H1 (cell line): ENCODE measurements at regions not wholly inside any gene's neighbourhood (a gene's known extent, or its start where the extent isn't known, plus 50 kb on each side); places are given as distances from the start of the nearest gene placed in this dataset.

Source experiments
- EP300 ChIP-seq, 2 experiments: IDR thresholded peaks; 1 replicate in 1 of 2; 2 replicates in 1 of 2; pipeline ENCODE4 v1.6.1; 2011 to 2012; ENCODE audit warnings: low read depth in 2 of 2, low read length in 2 of 2, mild to moderate bottlenecking in 2 of 2, borderline replicate concordance in 1 of 2, inconsistent platforms in 1 of 2, moderate library complexity in 1 of 2
- GABPA ChIP-seq: IDR thresholded peaks from 2 replicates; pipeline ENCODE4 v1.6.1; 2011; ENCODE audit warnings: mild to moderate bottlenecking, low read length, moderate library complexity, borderline replicate concordance; ENCODE audit not compliant: insufficient read depth
- POLR2AphosphoS5 ChIP-seq: IDR thresholded peaks from 2 replicates; pipeline ENCODE4 v1.6.1; 2011; ENCODE audit warnings: low read depth, low read length
- RXRA ChIP-seq: IDR thresholded peaks from 2 replicates; pipeline ENCODE4 v1.6.1; 2011; ENCODE audit warnings: low read depth, mild to moderate bottlenecking, low read length, moderate library complexity; ENCODE audit not compliant: insufficient read depth
- TAF1 ChIP-seq: IDR thresholded peaks from 2 replicates; pipeline ENCODE4 v1.6.1; 2011; ENCODE audit warnings: mild to moderate bottlenecking, low read depth, low read length
- ZNF274 ChIP-seq: IDR thresholded peaks from 2 replicates; pipeline ENCODE4 v1.7.0; 2012; ENCODE audit warnings: low read length, borderline replicate concordance; ENCODE audit errors: extremely low read depth
- TF ChIP-seq, protein P1 (sequence below), 3 experiments: IDR thresholded peaks; 1 replicate in 2 of 3; 2 replicates in 1 of 3; pipeline versions ENCODE4 v1.5.1 to v1.6.1; 2011; ENCODE audit warnings: low read length in 3 of 3, mild to moderate bottlenecking in 3 of 3, inconsistent platforms in 2 of 3, low read depth in 1 of 3, moderate library complexity in 1 of 3; ENCODE audit not compliant: insufficient read depth in 1 of 3; ENCODE audit errors: control extremely low read depth in 1 of 3

GRCh38 chr9:135372501-135373008 is 107.0 kb upstream of the PPP1R26 start:
- TF ChIP-seq GABPA (no peak), RXRA (no peak), TAF1 (no peak), EP300 (IDR thresholded peaks at IDR 0.05; ENCODE audit: borderline replicate concordance in 1 of 2, low read depth in 2 of 2, low read length in 2 of 2) (no peak), POLR2AphosphoS5 (no peak), ZNF274 (no peak)
- TF ChIP-seq, protein P1, sequence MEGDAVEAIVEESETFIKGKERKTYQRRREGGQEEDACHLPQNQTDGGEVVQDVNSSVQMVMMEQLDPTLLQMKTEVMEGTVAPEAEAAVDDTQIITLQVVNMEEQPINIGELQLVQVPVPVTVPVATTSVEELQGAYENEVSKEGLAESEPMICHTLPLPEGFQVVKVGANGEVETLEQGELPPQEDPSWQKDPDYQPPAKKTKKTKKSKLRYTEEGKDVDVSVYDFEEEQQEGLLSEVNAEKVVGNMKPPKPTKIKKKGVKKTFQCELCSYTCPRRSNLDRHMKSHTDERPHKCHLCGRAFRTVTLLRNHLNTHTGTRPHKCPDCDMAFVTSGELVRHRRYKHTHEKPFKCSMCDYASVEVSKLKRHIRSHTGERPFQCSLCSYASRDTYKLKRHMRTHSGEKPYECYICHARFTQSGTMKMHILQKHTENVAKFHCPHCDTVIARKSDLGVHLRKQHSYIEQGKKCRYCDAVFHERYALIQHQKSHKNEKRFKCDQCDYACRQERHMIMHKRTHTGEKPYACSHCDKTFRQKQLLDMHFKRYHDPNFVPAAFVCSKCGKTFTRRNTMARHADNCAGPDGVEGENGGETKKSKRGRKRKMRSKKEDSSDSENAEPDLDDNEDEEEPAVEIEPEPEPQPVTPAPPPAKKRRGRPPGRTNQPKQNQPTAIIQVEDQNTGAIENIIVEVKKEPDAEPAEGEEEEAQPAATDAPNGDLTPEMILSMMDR (IDR thresholded peaks at IDR 0.05; ENCODE audit: control extremely low read depth in 1 of 3, insufficient read depth in 1 of 3, low read depth in 1 of 3, low read length in 3 of 3): no peak
